Central memory CD8-positive, alpha-beta T cell (primary cell): ENCODE measurements at regions not wholly inside any gene's neighbourhood (a gene's known extent, or its start where the extent isn't known, plus 50 kb on each side); places are given as distances from the start of the nearest gene placed in this dataset.
A peak's percentile ranks its signal among the peaks of the same experiment; 100 is the strongest.
"Not testable (repeated sequence)": the region's sequence is repeated elsewhere in the genome, so short reads cannot be mapped to it uniquely, and the experiment has no call there.

ENCODE experiments used
- ATAC-seq: fragments of 150-1000 bp; cut with Tn5 transposase; replicated peaks from 2 replicates; pipeline ENCODE4 v1.10.0; 2022; ENCODE audit warnings: mild to moderate bottlenecking, moderate FRiP score, moderate number of reproducible peaks; ENCODE audit not compliant: poor library complexity, severe bottlenecking; ENCODE audit errors: extremely low read depth
- DNase-seq, 2 donors: peaks; one replicate each; pipeline ENCODE4 v3.0.0; 2021; ENCODE audit warnings: low spot score in 2 of 2
- H3K27ac Mint-ChIP-seq: one replicate; pipeline ENCODE4 v1.8.0; 2022; ENCODE audit warnings: low read depth, mild to moderate bottlenecking, moderate library complexity, mixed read lengths
- H3K27me3 Mint-ChIP-seq: one replicate; pipeline ENCODE4 v1.8.0; 2022; ENCODE audit warnings: mixed read lengths
- H3K36me3 Mint-ChIP-seq: one replicate; pipeline ENCODE4 v1.8.0; 2022; ENCODE audit warnings: mild to moderate bottlenecking, moderate library complexity, mixed read lengths; ENCODE audit not compliant: insufficient read depth
- H3K4me1 Mint-ChIP-seq: one replicate; pipeline ENCODE4 v1.8.0; 2022; ENCODE audit warnings: mixed read lengths
- H3K4me3 Mint-ChIP-seq: one replicate; pipeline ENCODE4 v1.8.0; 2022; ENCODE audit warnings: mild to moderate bottlenecking, moderate library complexity, mixed read lengths
- H3K9me3 Mint-ChIP-seq: one replicate; pipeline ENCODE4 v1.8.0; 2022; ENCODE audit warnings: mixed read lengths

GRCh38 chr1:234911787-234912186, 216.8 kb downstream of the TOMM20 start:
- peak overlapping the region; percentile 53 for H3K4me3 Mint-ChIP-seq
- no peaks in the 10 kb centered on the region for H3K9me3 Mint-ChIP-seq
- peak overlapping the region; percentile 88 for H3K27ac Mint-ChIP-seq
- H3K27me3 Mint-ChIP-seq: no peaks in the 10 kb centered on the region
- DNase-seq (peak; percentile 49 to 70), ATAC-seq (peak; percentile 97)
- peaks cover 37% of the 10 kb centered on the region for H3K4me1 Mint-ChIP-seq
- no peaks in the 10 kb centered on the region for H3K36me3 Mint-ChIP-seq

GRCh38 chr1:234911136-234911535, 217.5 kb downstream of the TOMM20 start:
- H3K36me3 Mint-ChIP-seq, DNase-seq, H3K27me3 Mint-ChIP-seq, ATAC-seq, H3K9me3 Mint-ChIP-seq: not testable (repeated sequence)
- peak overlapping the region; percentile 53 for H3K4me3 Mint-ChIP-seq
- peak overlapping the region; percentile 88 for H3K27ac Mint-ChIP-seq
- H3K4me1 Mint-ChIP-seq: peaks cover 36% of the 10 kb centered on the region

GRCh38 chr1:234909851-234910250, 218.8 kb downstream of the TOMM20 start:
- DNase-seq: no peak
- no peaks in the 10 kb centered on the region for H3K36me3 Mint-ChIP-seq
- no peaks in the 10 kb centered on the region for H3K9me3 Mint-ChIP-seq
- no peak overlapping the region for H3K27ac Mint-ChIP-seq
- ATAC-seq: no peak
- peaks cover 31% of the 10 kb centered on the region for H3K4me1 Mint-ChIP-seq
- H3K4me3 Mint-ChIP-seq: no peak overlapping the region
- H3K27me3 Mint-ChIP-seq: no peaks in the 10 kb centered on the region

- no peaks in the 10 kb centered on the region for H3K27me3 Mint-ChIP-seq
- peaks cover 31% of the 10 kb centered on the region for H3K4me1 Mint-ChIP-seq
- DNase-seq: no peak
- no peak overlapping the region for H3K27ac Mint-ChIP-seq
- no peaks in the 10 kb centered on the region for H3K36me3 Mint-ChIP-seq
- no peak for ATAC-seq
- no peaks in the 10 kb centered on the region for H3K9me3 Mint-ChIP-seq
- no peak overlapping the region for H3K4me3 Mint-ChIP-seq
Observed at GRCh38 chr1:234909307-234909810, 219.3 kb downstream of the TOMM20 start.

- peaks cover 30% of the 10 kb centered on the region for H3K4me1 Mint-ChIP-seq
- no peak overlapping the region for H3K27ac Mint-ChIP-seq
- no peaks in the 10 kb centered on the region for H3K36me3 Mint-ChIP-seq
- no peaks in the 10 kb centered on the region for H3K27me3 Mint-ChIP-seq
- ATAC-seq (no peak), DNase-seq (no peak)
- H3K4me3 Mint-ChIP-seq: no peak overlapping the region
- H3K9me3 Mint-ChIP-seq: no peaks in the 10 kb centered on the region
Observed at GRCh38 chr1:234908571-234908970, 220.1 kb downstream of the TOMM20 start.

GRCh38 chr1:234907940-234908405, 220.7 kb downstream of the TOMM20 start:
- Mint-ChIP-seq H3K36me3 (no peaks in the 10 kb centered on the region), H3K27ac (no peak overlapping the region), H3K4me3 (no peak overlapping the region), H3K4me1 (peaks cover 25% of the 10 kb centered on the region), H3K27me3 (no peaks in the 10 kb centered on the region), H3K9me3 (no peaks in the 10 kb centered on the region)
- DNase-seq: no peak
- no peak for ATAC-seq

GRCh38 chr1:234907208-234907939, 221.3 kb downstream of the TOMM20 start:
- H3K27me3 Mint-ChIP-seq: no peaks in the 10 kb centered on the region

GRCh38 chr1:234906654-234907053, 222.0 kb downstream of the TOMM20 start:
- Mint-ChIP-seq H3K27me3 (no peaks in the 10 kb centered on the region), H3K4me1 (peaks cover 15% of the 10 kb centered on the region), H3K4me3 (no peak overlapping the region), H3K27ac (no peak overlapping the region), H3K9me3 (no peaks in the 10 kb centered on the region), H3K36me3 (no peaks in the 10 kb centered on the region)
- no peak for ATAC-seq
- no peak for DNase-seq

More at GRCh38 chr1:234907208-234907939, 221.3 kb downstream of the TOMM20 start:
- DNase-seq (no peak), ATAC-seq (no peak)
- no peaks in the 10 kb centered on the region for H3K36me3 Mint-ChIP-seq
- peaks cover 22% of the 10 kb centered on the region for H3K4me1 Mint-ChIP-seq
- no peaks in the 10 kb centered on the region for H3K9me3 Mint-ChIP-seq
- H3K27ac Mint-ChIP-seq: no peak overlapping the region
- H3K4me3 Mint-ChIP-seq: no peak overlapping the region

- Mint-ChIP-seq H3K36me3 (no peaks in the 10 kb centered on the region), H3K27me3 (no peaks in the 10 kb centered on the region), H3K9me3 (no peaks in the 10 kb centered on the region), H3K27ac (no peak overlapping the region), H3K4me3 (no peak overlapping the region), H3K4me1 (no peaks in the 10 kb centered on the region)
- no peak for DNase-seq
- ATAC-seq: no peak
Observed at GRCh38 chr1:234902774-234903547, 225.7 kb downstream of the TOMM20 start.

GRCh38 chr1:234901491-234902049, 227.1 kb downstream of the TOMM20 start:
- Mint-ChIP-seq H3K27me3 (no peaks in the 10 kb centered on the region), H3K27ac (no peak overlapping the region), H3K4me3 (no peak overlapping the region), H3K36me3 (peaks cover 1% of the 10 kb centered on the region), H3K9me3 (no peaks in the 10 kb centered on the region), H3K4me1 (no peaks in the 10 kb centered on the region)
- DNase-seq (no peak), ATAC-seq (no peak)

- H3K27ac Mint-ChIP-seq: no peak overlapping the region
- no peak for DNase-seq
- H3K36me3 Mint-ChIP-seq: peaks cover 1% of the 10 kb centered on the region
- ATAC-seq: no peak
- H3K4me1 Mint-ChIP-seq: no peaks in the 10 kb centered on the region
- H3K4me3 Mint-ChIP-seq: no peak overlapping the region
- no peaks in the 10 kb centered on the region for H3K27me3 Mint-ChIP-seq
- no peaks in the 10 kb centered on the region for H3K9me3 Mint-ChIP-seq
Observed at GRCh38 chr1:234900595-234900994, 228.0 kb downstream of the TOMM20 start.

- Mint-ChIP-seq H3K27me3 (no peaks in the 10 kb centered on the region), H3K4me1 (peaks cover 3% of the 10 kb centered on the region), H3K36me3 (peaks cover 1% of the 10 kb centered on the region), H3K27ac (no peak overlapping the region), H3K4me3 (no peak overlapping the region), H3K9me3 (no peaks in the 10 kb centered on the region)
- DNase-seq (no peak), ATAC-seq (no peak)
Observed at GRCh38 chr1:234899730-234900072, 228.9 kb downstream of the TOMM20 start.
